ENCODE measurements at regions not wholly inside any gene's neighbourhood (a gene's known extent, or its start where the extent isn't known, plus 50 kb on each side); places are given as distances from the start of the nearest gene placed in this dataset.

- DNase-seq: no peak
Measured at GRCh38 chr5:79868163-79868670, 122.8 kb downstream of the MTX3 start.

GRCh38 chr5:79865579-79865978, 125.5 kb downstream of the MTX3 start:
- no peak for DNase-seq

- DNase-seq: no peak
Measured at GRCh38 chr5:79864364-79864763, 126.7 kb downstream of the MTX3 start.

GRCh38 chr5:79859588-79859987, 131.5 kb downstream of the MTX3 start:
- DNase-seq: no peak

- no peak for DNase-seq
Measured at GRCh38 chr5:79858410-79858723, 132.7 kb downstream of the MTX3 start.

GRCh38 chr5:79857714-79858409, 133.2 kb downstream of the MTX3 start:
- peak; percentile 82 for DNase-seq

- DNase-seq: no peak
Measured at GRCh38 chr5:79856456-79857055, 134.5 kb downstream of the MTX3 start.

GRCh38 chr5:79853676-79854418, 137.2 kb downstream of the MTX3 start:
- no peak for DNase-seq

GRCh38 chr5:79853028-79853427, 138.0 kb downstream of the MTX3 start:
- DNase-seq: no peak

GRCh38 chr5:79851391-79851863, 139.6 kb downstream of the MTX3 start:
- DNase-seq: no peak

GRCh38 chr5:79850941-79851340, 140.1 kb downstream of the MTX3 start:
- DNase-seq: no peak

- DNase-seq: no peak
Measured at GRCh38 chr5:79850316-79850822, 140.7 kb downstream of the MTX3 start.

GRCh38 chr5:79849486-79850315, 141.4 kb downstream of the MTX3 start:
- no peak for DNase-seq

Data from activated CD8-positive, alpha-beta memory T cell treated with anti-CD3 and anti-CD28 coated beads, Interleukin-2, amount 50 U/mL, for 4 hours (primary cell).